ENCODE measurements at regions not wholly inside any gene's neighbourhood (a gene's known extent, or its start where the extent isn't known, plus 50 kb on each side); places are given as distances from the start of the nearest gene placed in this dataset.

DNA sequence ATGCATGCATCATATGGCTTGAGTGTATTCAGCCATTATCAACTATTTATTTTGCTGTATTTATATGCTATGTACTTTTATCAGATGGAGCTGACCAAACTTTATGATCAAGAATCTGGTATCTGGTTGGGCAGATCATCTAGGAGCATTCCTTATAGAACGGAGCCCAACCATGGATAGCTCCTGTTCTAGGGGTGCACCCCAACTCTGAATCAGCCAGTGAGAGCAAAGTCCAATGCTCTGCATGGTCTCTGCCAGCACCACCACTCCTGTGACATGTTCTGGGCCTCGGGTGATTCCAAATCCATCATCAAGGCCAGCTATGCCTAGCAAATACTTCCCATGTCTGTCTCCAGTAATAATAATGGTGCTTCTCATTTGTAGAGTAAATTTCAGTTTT lies 517.5 kb downstream of the AGTPBP1 start:
- H3K4me1 Mint-ChIP-seq (ENCODE audit: low read depth) = no peaks in the 10 kb centered on the region
- no peaks in the 10 kb centered on the region for H3K9me3 Mint-ChIP-seq
- H3K36me3 Mint-ChIP-seq (ENCODE audit: low read depth) = no peaks in the 10 kb centered on the region
- intact Hi-C loops (cut with DNase I, micrococcal nuclease) = no loop called here
- H3K4me3 Mint-ChIP-seq = no peak overlapping the region
- ATAC-seq (ENCODE audit: poor library complexity) (no peak), DNase-seq (no peak)
- Histone ChIP-seq H3K4me1 (ENCODE audit: insufficient read depth, low read length) (no peaks in the 10 kb centered on the region), H3K36me3 (ENCODE audit: insufficient read depth, low read length) (no peaks in the 10 kb centered on the region), H3K27ac (ENCODE audit: low read depth in 1 of 2, low read length in 2 of 2) (no peak overlapping the region), H3K4me3 (ENCODE audit: low read length) (no peak overlapping the region), H3K9me3 (ENCODE audit: control insufficient read depth in 1 of 2, insufficient read depth in 1 of 2, low read length in 2 of 2) (peaks cover 0 to 8% of the 10 kb centered on the region in 2 experiments), H3K27me3 (ENCODE audit: control insufficient read depth in 1 of 2, insufficient read depth in 2 of 2, low read length in 2 of 2) (no peaks in the 10 kb centered on the region)
- no peaks in the 10 kb centered on the region for H3K27me3 Mint-ChIP-seq
- ChIA-PET POLR2A (no interaction called here), CTCF (interaction anchor here (1.2 kb wide), 1 partner anchor 12 kb away, joined by 3 read pairs; no protein-coding TSS in a partner anchor)
- no peak overlapping the region for H3K27ac Mint-ChIP-seq
- TF ChIP-seq, protein P1, sequence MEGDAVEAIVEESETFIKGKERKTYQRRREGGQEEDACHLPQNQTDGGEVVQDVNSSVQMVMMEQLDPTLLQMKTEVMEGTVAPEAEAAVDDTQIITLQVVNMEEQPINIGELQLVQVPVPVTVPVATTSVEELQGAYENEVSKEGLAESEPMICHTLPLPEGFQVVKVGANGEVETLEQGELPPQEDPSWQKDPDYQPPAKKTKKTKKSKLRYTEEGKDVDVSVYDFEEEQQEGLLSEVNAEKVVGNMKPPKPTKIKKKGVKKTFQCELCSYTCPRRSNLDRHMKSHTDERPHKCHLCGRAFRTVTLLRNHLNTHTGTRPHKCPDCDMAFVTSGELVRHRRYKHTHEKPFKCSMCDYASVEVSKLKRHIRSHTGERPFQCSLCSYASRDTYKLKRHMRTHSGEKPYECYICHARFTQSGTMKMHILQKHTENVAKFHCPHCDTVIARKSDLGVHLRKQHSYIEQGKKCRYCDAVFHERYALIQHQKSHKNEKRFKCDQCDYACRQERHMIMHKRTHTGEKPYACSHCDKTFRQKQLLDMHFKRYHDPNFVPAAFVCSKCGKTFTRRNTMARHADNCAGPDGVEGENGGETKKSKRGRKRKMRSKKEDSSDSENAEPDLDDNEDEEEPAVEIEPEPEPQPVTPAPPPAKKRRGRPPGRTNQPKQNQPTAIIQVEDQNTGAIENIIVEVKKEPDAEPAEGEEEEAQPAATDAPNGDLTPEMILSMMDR (IDR thresholded peaks at IDR 0.05) = no peak

DNA sequence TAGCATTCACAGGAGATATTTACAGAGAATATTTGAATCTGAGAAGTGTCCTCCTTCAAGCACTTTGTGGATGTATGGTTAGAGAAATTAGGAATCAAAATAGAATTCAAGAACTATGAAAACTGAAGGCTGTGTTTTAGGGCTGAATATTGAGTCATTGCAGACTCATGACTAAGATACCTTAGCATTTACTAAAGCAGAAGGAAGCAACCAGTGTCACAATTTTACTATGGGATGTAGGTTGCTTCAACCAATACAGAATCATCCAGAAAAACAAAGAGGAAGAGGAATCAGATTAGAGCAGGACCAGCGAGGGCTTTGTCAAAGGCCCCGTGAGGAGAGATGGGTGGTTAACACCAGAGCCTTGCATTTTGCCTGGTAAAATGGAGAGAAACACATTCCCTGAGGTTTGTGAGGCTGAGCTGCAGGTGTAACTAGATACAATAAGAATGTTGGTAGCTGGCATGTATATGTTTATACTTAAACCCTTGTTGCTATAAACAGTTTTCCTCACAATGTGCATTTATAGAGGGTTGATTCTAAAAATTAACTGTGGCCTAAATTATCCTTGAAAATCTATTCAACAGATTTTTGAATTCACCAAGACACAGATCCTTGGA lies 518.1 kb downstream of the AGTPBP1 start:
- CTCF ChIA-PET = interaction anchor here (1.2 kb wide), 1 partner anchor 12 kb away, joined by 3 read pairs; no protein-coding TSS in a partner anchor
- Mint-ChIP-seq H3K27ac (no peak overlapping the region), H3K36me3 (ENCODE audit: low read depth) (no peaks in the 10 kb centered on the region), H3K4me3 (no peak overlapping the region), H3K9me3 (no peaks in the 10 kb centered on the region), H3K4me1 (ENCODE audit: low read depth) (no peaks in the 10 kb centered on the region), H3K27me3 (no peaks in the 10 kb centered on the region)
- ATAC-seq (ENCODE audit: poor library complexity) = no peak
- POLR2A ChIA-PET = no interaction called here
- H3K4me1 ChIP-seq (ENCODE audit: insufficient read depth, low read length) = no peaks in the 10 kb centered on the region
- TF ChIP-seq, protein P1 (IDR thresholded peaks at IDR 0.05) = no peak
- DNase-seq = no peak
- no peaks in the 10 kb centered on the region for H3K27me3 ChIP-seq (ENCODE audit: control insufficient read depth in 1 of 2, insufficient read depth in 2 of 2, low read length in 2 of 2)
- peaks cover 0 to 8% of the 10 kb centered on the region in 2 experiments for H3K9me3 ChIP-seq (ENCODE audit: control insufficient read depth in 1 of 2, insufficient read depth in 1 of 2, low read length in 2 of 2)
- no peak overlapping the region for H3K4me3 ChIP-seq (ENCODE audit: low read length)
- no peaks in the 10 kb centered on the region for H3K36me3 ChIP-seq (ENCODE audit: insufficient read depth, low read length)
- H3K27ac ChIP-seq (ENCODE audit: low read depth in 1 of 2, low read length in 2 of 2) = no peak overlapping the region
- intact Hi-C loops (cut with DNase I, micrococcal nuclease) = no loop called here

GRCh38 chr9:85216601-85217000 lies 525.2 kb downstream of the AGTPBP1 start:
- Histone ChIP-seq H3K4me1 (ENCODE audit: insufficient read depth, low read length) (no peaks in the 10 kb centered on the region), H3K27me3 (ENCODE audit: control insufficient read depth in 1 of 2, insufficient read depth in 2 of 2, low read length in 2 of 2) (no peaks in the 10 kb centered on the region), H3K9me3 (ENCODE audit: control insufficient read depth in 1 of 2, insufficient read depth in 1 of 2, low read length in 2 of 2) (no peaks in the 10 kb centered on the region), H3K27ac (ENCODE audit: low read depth in 1 of 2, low read length in 2 of 2) (no peak overlapping the region), H3K36me3 (ENCODE audit: insufficient read depth, low read length) (no peaks in the 10 kb centered on the region), H3K4me3 (ENCODE audit: low read length) (no peak overlapping the region)
- Mint-ChIP-seq H3K4me1 (ENCODE audit: low read depth) (no peaks in the 10 kb centered on the region), H3K9me3 (no peaks in the 10 kb centered on the region), H3K36me3 (ENCODE audit: low read depth) (no peaks in the 10 kb centered on the region), H3K27me3 (peaks cover 8% of the 10 kb centered on the region), H3K4me3 (no peak overlapping the region), H3K27ac (no peak overlapping the region)
- ChIA-PET POLR2A (no interaction called here), CTCF (no interaction called here)
- DNase-seq (no peak), ATAC-seq (ENCODE audit: poor library complexity) (no peak)
- intact Hi-C loops (cut with DNase I, micrococcal nuclease) = no loop called here
- TF ChIP-seq, protein P1 (IDR thresholded peaks at IDR 0.05) = no peak
